OCI-LY7 (cell line): ENCODE measurements at regions not wholly inside any gene's neighbourhood (a gene's known extent, or its start where the extent isn't known, plus 50 kb on each side); places are given as distances from the start of the nearest gene placed in this dataset.

Source experiments
- EZH2phosphoT487 ChIP-seq: fragments of 200-600 bp; sonication (generic); IDR thresholded peaks from 2 replicates; pipeline ENCODE4 v1.6.1; 2018; ENCODE audit warnings: low read depth, borderline replicate concordance, mild to moderate bottlenecking, mixed run types, antibody characterized with exemption, low read length, moderate library complexity, mixed read lengths
- TF ChIP-seq, protein P1 (sequence below): fragments of 200-600 bp; sonication (generic); conservative IDR thresholded peaks from 2 replicates; pipeline ENCODE4 v1.5.1; 2014; ENCODE audit warnings: mild to moderate bottlenecking, antibody characterized with exemption, low read length, moderate library complexity, mixed read lengths

- no peak for TF ChIP-seq EZH2phosphoT487
- TF ChIP-seq, protein P1, sequence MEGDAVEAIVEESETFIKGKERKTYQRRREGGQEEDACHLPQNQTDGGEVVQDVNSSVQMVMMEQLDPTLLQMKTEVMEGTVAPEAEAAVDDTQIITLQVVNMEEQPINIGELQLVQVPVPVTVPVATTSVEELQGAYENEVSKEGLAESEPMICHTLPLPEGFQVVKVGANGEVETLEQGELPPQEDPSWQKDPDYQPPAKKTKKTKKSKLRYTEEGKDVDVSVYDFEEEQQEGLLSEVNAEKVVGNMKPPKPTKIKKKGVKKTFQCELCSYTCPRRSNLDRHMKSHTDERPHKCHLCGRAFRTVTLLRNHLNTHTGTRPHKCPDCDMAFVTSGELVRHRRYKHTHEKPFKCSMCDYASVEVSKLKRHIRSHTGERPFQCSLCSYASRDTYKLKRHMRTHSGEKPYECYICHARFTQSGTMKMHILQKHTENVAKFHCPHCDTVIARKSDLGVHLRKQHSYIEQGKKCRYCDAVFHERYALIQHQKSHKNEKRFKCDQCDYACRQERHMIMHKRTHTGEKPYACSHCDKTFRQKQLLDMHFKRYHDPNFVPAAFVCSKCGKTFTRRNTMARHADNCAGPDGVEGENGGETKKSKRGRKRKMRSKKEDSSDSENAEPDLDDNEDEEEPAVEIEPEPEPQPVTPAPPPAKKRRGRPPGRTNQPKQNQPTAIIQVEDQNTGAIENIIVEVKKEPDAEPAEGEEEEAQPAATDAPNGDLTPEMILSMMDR = no peak
These were observed 544.2 kb upstream of the FRG1 start for GRCh38 chr4:189396435-189396834.
